Astrocyte of the cerebellum (primary cell): ENCODE measurements at regions not wholly inside any gene's neighbourhood (a gene's known extent, or its start where the extent isn't known, plus 50 kb on each side); places are given as distances from the start of the nearest gene placed in this dataset.

Experiments
- DNase-seq: peaks from one replicate; pipeline ENCODE4 v3.0.0-alpha.2; 2011; ENCODE audit warnings: low read depth
- H3K4me3 ChIP-seq: 2 replicates; pipeline ENCODE4 v1.5.1; 2011; ENCODE audit warnings: mild to moderate bottlenecking, low read depth, low read length, moderate library complexity
- CTCF ChIP-seq: IDR thresholded peaks from 2 replicates; pipeline ENCODE4 v1.5.1; 2012; ENCODE audit warnings: low read length, low read depth, moderate library complexity, mild to moderate bottlenecking; ENCODE audit errors: missing control alignments
- in situ Hi-C: cut with HindIII; loops from 2 replicates; pipeline ENCODE4 v1.10.0; 2017; ENCODE audit warnings: low sequenced_read_pairs

GRCh38 chr11:90842681-90843080, 619.8 kb upstream of the CHORDC1 start:
- no peak for DNase-seq
- in situ Hi-C loops = no loop called here
- no peak overlapping the region for H3K4me3 ChIP-seq
- no peak for TF ChIP-seq CTCF

GRCh38 chr11:90840071-90840470, 617.2 kb upstream of the CHORDC1 start:
- TF ChIP-seq CTCF = no peak
- H3K4me3 ChIP-seq = no peak overlapping the region
- no peak for DNase-seq
- in situ Hi-C loops = no loop called here

- in situ Hi-C loops = no loop called here
- TF ChIP-seq CTCF = no peak
- no peak overlapping the region for H3K4me3 ChIP-seq
- DNase-seq = no peak
These were observed 613.2 kb upstream of the CHORDC1 start for GRCh38 chr11:90836031-90836430.

- no peak for DNase-seq
- in situ Hi-C loops = no loop called here
- H3K4me3 ChIP-seq = no peak overlapping the region
- TF ChIP-seq CTCF = no peak
These were observed 600.6 kb upstream of the CHORDC1 start for GRCh38 chr11:90823446-90823845.

GRCh38 chr11:90822996-90823395, 600.1 kb upstream of the CHORDC1 start:
- no peak for TF ChIP-seq CTCF
- no peak overlapping the region for H3K4me3 ChIP-seq
- DNase-seq = no peak
- in situ Hi-C loops = no loop called here

- in situ Hi-C loops = no loop called here
- no peak for TF ChIP-seq CTCF
These were observed 595.4 kb upstream of the CHORDC1 start for GRCh38 chr11:90818196-90818745.

GRCh38 chr11:90809581-90809980, 586.7 kb upstream of the CHORDC1 start:
- in situ Hi-C loops = no loop called here
- H3K4me3 ChIP-seq = no peak overlapping the region
- no peak for TF ChIP-seq CTCF
- DNase-seq = no peak

More at GRCh38 chr11:90818196-90818745, 595.4 kb upstream of the CHORDC1 start:
- DNase-seq = no peak
- no peak overlapping the region for H3K4me3 ChIP-seq
